Peyer's patch (tissue), 4 donors: ENCODE measurements at regions not wholly inside any gene's neighbourhood (a gene's known extent, or its start where the extent isn't known, plus 50 kb on each side); places are given as distances from the start of the nearest gene placed in this dataset.

Experiments
- CTCF ChIP-seq, 6 experiments: fragments of 450-650 bp in 4 of 6; fragments of 200-600 bp in 2 of 6; sonication (generic) in 1 of 6; IDR thresholded peaks; one replicate each; pipeline ENCODE4 v1.5.1; 2017 to 2019; ENCODE audit warnings: antibody characterized with exemption in 6 of 6, mild to moderate bottlenecking in 3 of 6, moderate library complexity in 1 of 6
- POLR2A ChIP-seq, 2 donors: fragments of 450-650 bp; IDR thresholded peaks; one replicate each; pipeline ENCODE4 v1.5.1; 2017; ENCODE audit warnings: antibody characterized with exemption in 2 of 2, mild to moderate bottlenecking in 2 of 2, moderate library complexity in 2 of 2

- TF ChIP-seq CTCF (IDR thresholded peaks at IDR 0.05) (no peak), POLR2A (IDR thresholded peaks at IDR 0.05) (no peak)
These were observed 188.0 kb downstream of the RTP5 start for GRCh38 chr2:242057379-242058040.
